Natural killer cell (primary cell): ENCODE measurements at regions not wholly inside any gene's neighbourhood (a gene's known extent, or its start where the extent isn't known, plus 50 kb on each side); places are given as distances from the start of the nearest gene placed in this dataset.

ENCODE experiments used
- ATAC-seq, 3 donors: fragments of 150-1000 bp in 2 of 3; fragments of 200-7000 bp in 1 of 3; cut with Tn5 transposase; 1 replicate in 1 of 3; 2 replicates in 2 of 3; pipeline ENCODE4 v1.10.0; 2021; ENCODE audit warnings: mild to moderate bottlenecking in 2 of 3, moderate library complexity in 2 of 3
- DNase-seq, 2 donors: peaks; one replicate each; pipeline versions ENCODE4 v3.0.0 to v3.0.0-alpha.2; 2013 to 2021; ENCODE audit warnings: mixed read lengths in 1 of 2
- H3K27ac ChIP-seq: one replicate; pipeline ENCODE4 v1.5.1; 2013; ENCODE audit warnings: mild to moderate bottlenecking, low read length
- H3K27me3 ChIP-seq: one replicate; pipeline ENCODE4 v1.6.1; 2013; ENCODE audit warnings: low read length; ENCODE audit not compliant: control insufficient read depth, insufficient read depth
- H3K36me3 ChIP-seq: one replicate; pipeline ENCODE4 v1.6.1; 2013; ENCODE audit warnings: low read length; ENCODE audit not compliant: control insufficient read depth, insufficient read depth
- H3K4me1 ChIP-seq: one replicate; pipeline ENCODE4 v1.6.1; 2013; ENCODE audit warnings: low read length; ENCODE audit not compliant: control insufficient read depth, insufficient read depth
- H3K4me3 ChIP-seq: one replicate; pipeline ENCODE4 v1.5.1; 2013; ENCODE audit warnings: low read length
- H3K9me3 ChIP-seq: one replicate; pipeline ENCODE4 v1.6.1; 2013; ENCODE audit warnings: low read length; ENCODE audit not compliant: control insufficient read depth, insufficient read depth
- H3K27ac Mint-ChIP-seq, 2 donors: one replicate each; pipeline ENCODE4 v1.8.0; 2022; ENCODE audit warnings: mild to moderate bottlenecking in 2 of 2, mixed read lengths in 2 of 2, moderate library complexity in 1 of 2
- H3K27me3 Mint-ChIP-seq, 2 donors: one replicate each; pipeline ENCODE4 v1.8.0; 2022; ENCODE audit warnings: low read depth in 2 of 2, mixed read lengths in 2 of 2
- H3K36me3 Mint-ChIP-seq: one replicate; pipeline ENCODE4 v1.8.0; 2022; ENCODE audit warnings: mixed read lengths
- H3K4me1 Mint-ChIP-seq, 2 donors: one replicate each; pipeline ENCODE4 v1.8.0; 2022; ENCODE audit warnings: mixed read lengths in 2 of 2
- H3K4me3 Mint-ChIP-seq: one replicate; pipeline ENCODE4 v1.8.0; 2022; ENCODE audit warnings: mild to moderate bottlenecking, moderate library complexity, mixed read lengths
- H3K9me3 Mint-ChIP-seq, 2 donors: one replicate each; pipeline ENCODE4 v1.8.0; 2022; ENCODE audit warnings: mixed read lengths in 2 of 2
- CTCF ChIP-seq: fragments of 200-600 bp; IDR thresholded peaks from one replicate; pipeline ENCODE4 v1.8.0; 2022; ENCODE audit warnings: antibody characterized with exemption
- WGBS: methylation state at CpG from one replicate; pipeline ENCODE4 v1.1.7; 2013; ENCODE audit warnings: missing lambda C conversion rate; ENCODE audit not compliant: insufficient coverage; 5-methylcytosine and 5-hydroxymethylcytosine counted together
- intact Hi-C: fragments of 100-400 bp; cut with micrococcal nuclease; formaldehyde crosslinking; loops from one replicate; pipeline ENCODE4 v1.14.2; 2022

- DNase-seq (no peak), ATAC-seq (no peak)
- no peaks in the 10 kb centered on the region for H3K36me3 Mint-ChIP-seq
- Histone ChIP-seq H3K4me1 (peaks cover 7% of the 10 kb centered on the region), H3K36me3 (peaks cover 3% of the 10 kb centered on the region), H3K27me3 (no peaks in the 10 kb centered on the region), H3K27ac (no peak overlapping the region), H3K4me3 (no peak overlapping the region), H3K9me3 (no peaks in the 10 kb centered on the region)
- no peaks in the 10 kb centered on the region for H3K27me3 Mint-ChIP-seq
- TF ChIP-seq CTCF = no peak
- H3K4me1 Mint-ChIP-seq = peaks cover 44 to 45% of the 10 kb centered on the region in 2 donors
- WGBS = 90% methylated on average over 1 of the region's 2 CpGs
- H3K4me3 Mint-ChIP-seq = no peak overlapping the region
- peak overlapping the region in 1 of 2 donors; percentile 54 for H3K27ac Mint-ChIP-seq
- no peaks in the 10 kb centered on the region for H3K9me3 Mint-ChIP-seq
- intact Hi-C loops = no loop called here
Observed at GRCh38 chr13:73757481-73758233, 376.5 kb downstream of the KLF12 start.

DNA sequence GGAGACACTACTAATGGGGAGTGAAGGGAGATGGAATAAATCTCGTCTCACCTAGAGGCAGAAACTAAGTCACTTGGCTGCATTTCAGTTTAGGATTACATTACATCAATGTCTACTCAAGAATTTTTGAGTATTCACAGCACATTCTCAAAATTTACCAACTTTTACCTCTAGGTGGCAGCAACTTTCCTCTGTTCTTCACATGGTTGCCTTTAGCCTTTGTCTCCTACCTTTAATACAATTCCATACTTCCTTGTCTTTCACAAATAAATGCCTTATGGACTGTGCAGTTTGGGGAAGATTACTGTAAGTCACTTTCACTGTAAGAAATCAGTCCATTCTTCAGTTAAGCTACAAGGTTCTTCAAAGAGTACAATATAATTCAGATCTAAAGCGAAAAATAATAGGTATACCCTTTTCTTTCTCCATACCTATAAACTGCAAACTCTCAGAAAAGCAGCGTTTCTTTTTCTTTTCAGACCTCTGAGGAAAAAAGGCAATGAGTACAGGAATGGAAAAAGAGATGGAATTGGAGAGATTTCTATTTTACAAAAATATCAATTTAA, 379.4 kb downstream of the KLF12 start:
- 0% methylated on average over 1 of the region's 3 CpGs for WGBS
- Mint-ChIP-seq H3K4me3 (no peak overlapping the region), H3K9me3 (no peaks in the 10 kb centered on the region), H3K27me3 (no peaks in the 10 kb centered on the region), H3K36me3 (no peaks in the 10 kb centered on the region), H3K4me1 (peaks cover 31 to 35% of the 10 kb centered on the region in 2 donors), H3K27ac (peak overlapping the region; percentile 8 to 44)
- DNase-seq (peak in 1 of 2 donors; percentile 80), ATAC-seq (peak; percentile 41 to 70 (median 62))
- no peaks in the 10 kb centered on the region for H3K9me3 ChIP-seq
- H3K36me3 ChIP-seq = peaks cover 3% of the 10 kb centered on the region
- peaks cover 5% of the 10 kb centered on the region for H3K4me1 ChIP-seq
- no peaks in the 10 kb centered on the region for H3K27me3 ChIP-seq
- peak; percentile 80 for TF ChIP-seq CTCF
- intact Hi-C loops = loop anchor here (1.0 to 2.0 kb wide), 2 partner anchors 12 to 534 kb away; no protein-coding TSS in a partner anchor
- H3K4me3 ChIP-seq = no peak overlapping the region
- no peak overlapping the region for H3K27ac ChIP-seq

GRCh38 chr13:73754241-73754640, 380.0 kb downstream of the KLF12 start:
- Histone ChIP-seq H3K4me1 (peaks cover 3% of the 10 kb centered on the region), H3K4me3 (no peak overlapping the region), H3K9me3 (no peaks in the 10 kb centered on the region), H3K27me3 (no peaks in the 10 kb centered on the region), H3K36me3 (peaks cover 3% of the 10 kb centered on the region), H3K27ac (no peak overlapping the region)
- TF ChIP-seq CTCF = no peak
- intact Hi-C loops = loop anchor here (1.0 to 2.0 kb wide), 2 partner anchors 13 to 535 kb away; no protein-coding TSS in a partner anchor
- no peak for DNase-seq
- no peak for ATAC-seq
- Mint-ChIP-seq H3K36me3 (no peaks in the 10 kb centered on the region), H3K27ac (peak overlapping the region in 1 of 2 donors; percentile 8), H3K4me1 (peaks cover 26 to 29% of the 10 kb centered on the region in 2 donors), H3K27me3 (no peaks in the 10 kb centered on the region), H3K4me3 (no peak overlapping the region), H3K9me3 (no peaks in the 10 kb centered on the region)
- WGBS = 90% methylated on average over 3 of the region's 4 CpGs
